Fibroblast of skin of scalp (primary cell): ENCODE measurements at regions not wholly inside any gene's neighbourhood (a gene's known extent, or its start where the extent isn't known, plus 50 kb on each side); places are given as distances from the start of the nearest gene placed in this dataset.
"Not testable (repeated sequence)": the region's sequence is repeated elsewhere in the genome, so short reads cannot be mapped to it uniquely, and the experiment has no call there.

Experiments
- DNase-seq: peaks from one replicate; pipeline ENCODE4 v3.0.0-alpha.2; 2013

- DNase-seq: no peak
Measured at GRCh38 chr2:17191223-17191622, 327.0 kb downstream of the RAD51AP2 start.

GRCh38 chr2:17190527-17190926 is 327.7 kb downstream of the RAD51AP2 start:
- DNase-seq: no peak

- DNase-seq: no peak
Measured at GRCh38 chr2:17188721-17189120, 329.5 kb downstream of the RAD51AP2 start.

- no peak for DNase-seq
Measured at GRCh38 chr2:17184512-17184911, 333.7 kb downstream of the RAD51AP2 start.

GRCh38 chr2:17182399-17182798 is 335.8 kb downstream of the RAD51AP2 start:
- DNase-seq: no peak

- DNase-seq: no peak
Measured at GRCh38 chr2:17181051-17181752, 337.0 kb downstream of the RAD51AP2 start.

- DNase-seq: no peak
Measured at GRCh38 chr2:17179145-17179808, 339.0 kb downstream of the RAD51AP2 start.

- DNase-seq: no peak
Measured at GRCh38 chr2:17177088-17177487, 341.2 kb downstream of the RAD51AP2 start.

GRCh38 chr2:17171446-17172049 is 346.7 kb downstream of the RAD51AP2 start:
- DNase-seq: peak; percentile 27

GRCh38 chr2:17166506-17166905 is 351.7 kb downstream of the RAD51AP2 start:
- DNase-seq: peak; percentile 56

GRCh38 chr2:17164550-17164949 is 353.7 kb downstream of the RAD51AP2 start:
- peak; percentile 59 for DNase-seq

- no peak for DNase-seq
Measured at GRCh38 chr2:17163638-17164037, 354.6 kb downstream of the RAD51AP2 start.

- DNase-seq: no peak
Measured at GRCh38 chr2:17162713-17163112, 355.5 kb downstream of the RAD51AP2 start.

GRCh38 chr2:17160594-17160993 is 357.6 kb downstream of the RAD51AP2 start:
- DNase-seq: no peak

GRCh38 chr2:17156086-17156485 is 362.2 kb downstream of the RAD51AP2 start:
- DNase-seq: no peak

- no peak for DNase-seq
Measured at GRCh38 chr2:17149945-17150344, 368.3 kb downstream of the RAD51AP2 start.

- DNase-seq: peak; percentile 5
Measured at GRCh38 chr2:17148407-17149145, 369.7 kb downstream of the RAD51AP2 start.

- no peak for DNase-seq
Measured at GRCh38 chr2:17146358-17146757, 371.9 kb downstream of the RAD51AP2 start.

- DNase-seq: peak; percentile 3
Measured at GRCh38 chr2:17136877-17137276, 381.4 kb downstream of the RAD51AP2 start.

- DNase-seq: no peak
Measured at GRCh38 chr2:17136231-17136630, 382.0 kb downstream of the RAD51AP2 start.

GRCh38 chr2:17135619-17136018 is 382.6 kb downstream of the RAD51AP2 start:
- DNase-seq: no peak

- DNase-seq: no peak
Measured at GRCh38 chr2:17133052-17133671, 385.1 kb downstream of the RAD51AP2 start.

GRCh38 chr2:17130627-17131026 is 387.6 kb downstream of the RAD51AP2 start:
- not testable (repeated sequence) for DNase-seq
